Parathyroid adenoma (tissue), 2 donors: ENCODE measurements at regions not wholly inside any gene's neighbourhood (a gene's known extent, or its start where the extent isn't known, plus 50 kb on each side); places are given as distances from the start of the nearest gene placed in this dataset.

ENCODE experiments used
- H2AFZ ChIP-seq: fragments of 300-600 bp; sonication (generic); one replicate; pipeline ENCODE4 v1.7.0; 2017; ENCODE audit warnings: antibody characterized with exemption, mild to moderate bottlenecking
- H3K27ac ChIP-seq: fragments of 300-600 bp; sonication (generic); one replicate; pipeline ENCODE4 v1.7.0; 2017
- H3K27me3 ChIP-seq: fragments of 300-600 bp; sonication (generic); one replicate; pipeline ENCODE4 v1.7.0; 2017; ENCODE audit warnings: low read length; ENCODE audit not compliant: control insufficient read depth, insufficient read depth
- H3K36me3 ChIP-seq: fragments of 300-600 bp; sonication (generic); one replicate; pipeline ENCODE4 v1.7.0; 2017; ENCODE audit warnings: low read length; ENCODE audit not compliant: control insufficient read depth, insufficient read depth
- H3K4me1 ChIP-seq: fragments of 300-600 bp; sonication (generic); one replicate; pipeline ENCODE4 v1.7.0; 2017; ENCODE audit warnings: control low read depth
- H3K4me2 ChIP-seq: fragments of 300-600 bp; sonication (generic); one replicate; pipeline ENCODE4 v1.7.0; 2017; ENCODE audit warnings: low read length
- H3K4me3 ChIP-seq: fragments of 300-600 bp; sonication (generic); one replicate; pipeline ENCODE4 v1.7.0; 2017; ENCODE audit warnings: low read depth, low read length
- H3K79me2 ChIP-seq: fragments of 300-600 bp; sonication (generic); one replicate; pipeline ENCODE4 v1.7.0; 2017; ENCODE audit warnings: control low read depth
- H3K9ac ChIP-seq: fragments of 300-600 bp; sonication (generic); one replicate; pipeline ENCODE4 v1.7.0; 2017; ENCODE audit warnings: mild to moderate bottlenecking
- H3K9me3 ChIP-seq: fragments of 300-600 bp; sonication (generic); one replicate; pipeline ENCODE4 v1.7.0; 2017; ENCODE audit warnings: low read length; ENCODE audit not compliant: control insufficient read depth
- CTCF ChIP-seq: fragments of 300-600 bp; sonication (generic); IDR thresholded peaks from one replicate; pipeline ENCODE4 v1.7.0; 2017; ENCODE audit warnings: antibody characterized with exemption, mild to moderate bottlenecking
- donor health status: primary hyperparathyroidism.

GRCh38 chr1:37246631-37247030 lies 212.3 kb upstream of the GRIK3 start:
- H3K9ac ChIP-seq: no peak overlapping the region
- no peaks in the 10 kb centered on the region for H3K4me1 ChIP-seq
- no peaks in the 10 kb centered on the region for H3K27me3 ChIP-seq
- no peaks in the 10 kb centered on the region for H3K36me3 ChIP-seq
- H3K79me2 ChIP-seq: no peaks in the 10 kb centered on the region
- H2AFZ ChIP-seq: no peak overlapping the region
- H3K4me3 ChIP-seq: no peak overlapping the region
- no peak for TF ChIP-seq CTCF
- H3K4me2 ChIP-seq: no peak overlapping the region
- no peak overlapping the region for H3K27ac ChIP-seq
- no peaks in the 10 kb centered on the region for H3K9me3 ChIP-seq

DNA sequence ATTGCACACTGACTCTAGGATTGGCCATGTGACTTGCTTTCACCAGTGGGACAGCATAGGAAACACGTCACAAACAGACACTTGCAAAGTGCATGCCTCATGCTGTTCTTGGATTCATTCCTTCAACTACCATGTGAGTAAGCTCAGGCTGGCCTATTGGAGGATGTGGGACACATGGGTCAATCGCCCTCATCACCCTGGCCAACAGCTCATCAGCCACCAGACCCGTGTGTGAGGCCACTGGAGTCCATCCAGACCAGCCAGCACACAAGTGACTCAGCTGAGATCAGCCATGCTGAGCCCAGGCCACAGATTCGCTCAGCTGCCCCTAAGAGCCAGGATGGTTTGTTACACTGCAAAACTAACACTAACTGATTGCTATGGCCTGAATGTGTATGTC lies 216.1 kb upstream of the GRIK3 start:
- Histone ChIP-seq H2AFZ (no peak overlapping the region), H3K27me3 (peaks cover 4% of the 10 kb centered on the region)
- TF ChIP-seq CTCF: no peak

GRCh38 chr1:37255136-37255795 lies 219.1 kb upstream of the ZC3H12A start:
- Histone ChIP-seq H2AFZ (no peak overlapping the region), H3K27me3 (peaks cover 4% of the 10 kb centered on the region), H3K4me3 (no peak overlapping the region), H3K36me3 (no peaks in the 10 kb centered on the region), H3K4me1 (no peaks in the 10 kb centered on the region), H3K4me2 (no peak overlapping the region), H3K9ac (no peak overlapping the region), H3K79me2 (no peaks in the 10 kb centered on the region), H3K27ac (no peak overlapping the region), H3K9me3 (no peaks in the 10 kb centered on the region)
- TF ChIP-seq CTCF: no peak

More for the DNA sequence above, 216.1 kb upstream of the GRIK3 start:
- no peak overlapping the region for H3K4me2 ChIP-seq
- no peak overlapping the region for H3K27ac ChIP-seq
- no peaks in the 10 kb centered on the region for H3K4me1 ChIP-seq
- no peaks in the 10 kb centered on the region for H3K9me3 ChIP-seq
- H3K9ac ChIP-seq: no peak overlapping the region
- no peak overlapping the region for H3K4me3 ChIP-seq
- H3K79me2 ChIP-seq: no peaks in the 10 kb centered on the region
- H3K36me3 ChIP-seq: no peaks in the 10 kb centered on the region

DNA sequence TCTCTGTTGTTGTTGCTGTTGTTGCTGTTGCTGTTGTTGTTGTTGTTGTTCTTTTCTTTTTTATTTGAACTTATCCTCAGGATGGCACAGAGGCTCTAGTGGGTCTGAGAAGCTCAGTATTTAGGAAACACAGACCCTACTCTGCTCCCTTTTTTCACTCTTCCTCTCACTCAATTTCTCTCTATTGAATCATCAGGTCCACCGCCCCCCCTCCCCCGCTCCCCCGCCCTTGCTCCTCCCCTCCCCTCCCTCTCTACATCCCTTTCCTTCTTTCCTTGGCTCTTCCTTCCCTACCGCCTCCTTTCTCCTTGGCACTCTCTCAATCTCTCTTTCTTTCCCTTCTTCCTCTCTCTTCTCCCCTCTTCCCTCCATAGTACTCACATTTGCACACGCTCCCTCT lies 218.5 kb upstream of the ZC3H12A start:
- no peak for TF ChIP-seq CTCF
- H2AFZ ChIP-seq: no peak overlapping the region
- H3K4me1 ChIP-seq: no peaks in the 10 kb centered on the region
- no peak overlapping the region for H3K9ac ChIP-seq
- no peaks in the 10 kb centered on the region for H3K36me3 ChIP-seq
- H3K79me2 ChIP-seq: no peaks in the 10 kb centered on the region
- no peaks in the 10 kb centered on the region for H3K9me3 ChIP-seq
- no peak overlapping the region for H3K27ac ChIP-seq
- peaks cover 4% of the 10 kb centered on the region for H3K27me3 ChIP-seq
- no peak overlapping the region for H3K4me3 ChIP-seq
- H3K4me2 ChIP-seq: no peak overlapping the region

DNA sequence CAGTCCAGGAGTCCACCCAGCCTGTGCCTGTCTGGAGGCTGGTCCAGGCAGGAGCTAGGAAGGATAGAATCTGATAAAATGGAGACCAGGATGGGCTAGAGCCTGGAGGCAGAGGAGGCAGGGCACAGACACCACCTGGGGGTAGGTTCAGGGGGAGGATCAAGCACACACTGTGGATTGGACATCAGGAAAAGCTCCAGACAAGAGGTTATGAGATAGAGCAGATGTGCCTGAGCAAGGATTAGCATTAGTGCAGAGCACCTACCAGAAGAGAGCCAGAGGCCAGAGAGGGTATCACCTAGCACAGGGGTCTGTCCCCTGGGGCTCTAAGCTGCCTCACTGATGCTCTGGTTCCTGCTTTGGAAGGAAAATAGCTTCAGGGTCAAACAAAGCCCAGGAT lies 216.7 kb upstream of the ZC3H12A start:
- no peaks in the 10 kb centered on the region for H3K9me3 ChIP-seq
- no peaks in the 10 kb centered on the region for H3K4me1 ChIP-seq
- H3K27me3 ChIP-seq: peaks cover 4% of the 10 kb centered on the region
- no peak overlapping the region for H3K4me2 ChIP-seq
- H3K27ac ChIP-seq: no peak overlapping the region
- H3K79me2 ChIP-seq: no peaks in the 10 kb centered on the region
- H3K36me3 ChIP-seq: no peaks in the 10 kb centered on the region
- no peak overlapping the region for H3K4me3 ChIP-seq
- H2AFZ ChIP-seq: no peak overlapping the region
- TF ChIP-seq CTCF: no peak
- no peak overlapping the region for H3K9ac ChIP-seq
